Suprapubic skin (tissue), 4 donors: ENCODE measurements at regions not wholly inside any gene's neighbourhood (a gene's known extent, or its start where the extent isn't known, plus 50 kb on each side); places are given as distances from the start of the nearest gene placed in this dataset.
"Not testable (repeated sequence)": the region's sequence is repeated elsewhere in the genome, so short reads cannot be mapped to it uniquely, and the experiment has no call there.

ENCODE experiments used
- CTCF ChIP-seq, 2 donors: fragments of 200-600 bp in 1 of 2; fragments of 450-650 bp in 1 of 2; sonication (generic) in 1 of 2; IDR thresholded peaks; one replicate each; pipeline ENCODE4 v1.5.1; 2016 to 2019; ENCODE audit warnings: antibody characterized with exemption in 2 of 2, mild to moderate bottlenecking in 1 of 2, moderate library complexity in 1 of 2
- EP300 ChIP-seq: sonication (generic); formaldehyde crosslinking; IDR thresholded peaks from one replicate; pipeline ENCODE4 v1.6.1; 2017; ENCODE audit warnings: antibody characterized with exemption
- POLR2A ChIP-seq, 2 donors: fragments of 450-650 bp; IDR thresholded peaks; one replicate each; pipeline ENCODE4 v1.6.1; 2017; ENCODE audit warnings: antibody characterized with exemption in 2 of 2, mild to moderate bottlenecking in 2 of 2, moderate library complexity in 2 of 2
- POLR2AphosphoS5 ChIP-seq, 3 donors: sonication (generic); formaldehyde crosslinking; IDR thresholded peaks; one replicate each; pipeline ENCODE4 v1.6.1; 2017; ENCODE audit warnings: antibody characterized with exemption in 3 of 3

GRCh38 chr2:111570300-111571114 is 313.5 kb downstream of the ANAPC1 start:
- not testable (repeated sequence) for TF ChIP-seq CTCF (IDR thresholded peaks at IDR 0.05); EP300; POLR2A (IDR thresholded peaks at IDR 0.05); POLR2AphosphoS5 (IDR thresholded peaks at IDR 0.05)
